ENCODE measurements at regions not wholly inside any gene's neighbourhood (a gene's known extent, or its start where the extent isn't known, plus 50 kb on each side); places are given as distances from the start of the nearest gene placed in this dataset.

GRCh38 chr20:56827763-56828162 is 198.7 kb downstream of the TFAP2C start:
- H3K4me1 ChIP-seq: no peaks in the 10 kb centered on the region
- H3K9me3 ChIP-seq (replicated peaks): no peaks in the 10 kb centered on the region
- no peaks in the 10 kb centered on the region for H3K36me3 ChIP-seq
- intact Hi-C loops (cut with micrococcal nuclease): no loop called here
- H3K27ac ChIP-seq (replicated peaks): no peak overlapping the region
- no peak overlapping the region for H3K4me3 ChIP-seq
- peaks cover 99% of the 10 kb centered on the region for H3K27me3 ChIP-seq (ENCODE audit: low read depth)
- DNase-seq: no peak
- no peak for TF ChIP-seq CTCF (IDR thresholded peaks at IDR 0.05; ENCODE audit: borderline replicate concordance)

GRCh38 chr20:56828402-56828801 is 199.3 kb downstream of the TFAP2C start:
- H3K36me3 ChIP-seq: no peaks in the 10 kb centered on the region
- peaks cover 99% of the 10 kb centered on the region for H3K27me3 ChIP-seq (ENCODE audit: low read depth)
- no peaks in the 10 kb centered on the region for H3K4me1 ChIP-seq
- no peaks in the 10 kb centered on the region for H3K9me3 ChIP-seq (replicated peaks)
- no peak for TF ChIP-seq CTCF (IDR thresholded peaks at IDR 0.05; ENCODE audit: borderline replicate concordance)
- H3K27ac ChIP-seq (replicated peaks): no peak overlapping the region
- DNase-seq: no peak
- intact Hi-C loops (cut with micrococcal nuclease): no loop called here
- H3K4me3 ChIP-seq: no peak overlapping the region

- Histone ChIP-seq H3K27me3 (ENCODE audit: low read depth) (peaks cover 99% of the 10 kb centered on the region), H3K9me3 (replicated peaks) (no peaks in the 10 kb centered on the region), H3K36me3 (no peaks in the 10 kb centered on the region), H3K4me1 (no peaks in the 10 kb centered on the region), H3K27ac (replicated peaks) (no peak overlapping the region), H3K4me3 (no peak overlapping the region)
- DNase-seq: no peak
- no peak for TF ChIP-seq CTCF (IDR thresholded peaks at IDR 0.05; ENCODE audit: borderline replicate concordance)
- intact Hi-C loops (cut with micrococcal nuclease): no loop called here
These were observed 200.8 kb downstream of the TFAP2C start for GRCh38 chr20:56829788-56830385.

- no peak overlapping the region for H3K27ac ChIP-seq (replicated peaks)
- no peak for DNase-seq
- H3K4me1 ChIP-seq: no peaks in the 10 kb centered on the region
- intact Hi-C loops (cut with micrococcal nuclease): no loop called here
- H3K36me3 ChIP-seq: no peaks in the 10 kb centered on the region
- peaks cover 100% of the 10 kb centered on the region for H3K27me3 ChIP-seq (ENCODE audit: low read depth)
- H3K4me3 ChIP-seq: no peak overlapping the region
- no peak for TF ChIP-seq CTCF (IDR thresholded peaks at IDR 0.05; ENCODE audit: borderline replicate concordance)
- no peaks in the 10 kb centered on the region for H3K9me3 ChIP-seq (replicated peaks)
These were observed 202.7 kb downstream of the TFAP2C start for GRCh38 chr20:56831795-56832194.

- Histone ChIP-seq H3K36me3 (no peaks in the 10 kb centered on the region), H3K4me1 (no peaks in the 10 kb centered on the region), H3K9me3 (replicated peaks) (no peaks in the 10 kb centered on the region), H3K27me3 (ENCODE audit: low read depth) (peaks cover 100% of the 10 kb centered on the region), H3K4me3 (no peak overlapping the region), H3K27ac (replicated peaks) (no peak overlapping the region)
- TF ChIP-seq CTCF (IDR thresholded peaks at IDR 0.05; ENCODE audit: borderline replicate concordance): no peak
- DNase-seq: no peak
- intact Hi-C loops (cut with micrococcal nuclease): no loop called here
These were observed 204.3 kb downstream of the TFAP2C start for GRCh38 chr20:56833427-56833826.
